ENCODE measurements at regions not wholly inside any gene's neighbourhood (a gene's known extent, or its start where the extent isn't known, plus 50 kb on each side); places are given as distances from the start of the nearest gene placed in this dataset.

DNA sequence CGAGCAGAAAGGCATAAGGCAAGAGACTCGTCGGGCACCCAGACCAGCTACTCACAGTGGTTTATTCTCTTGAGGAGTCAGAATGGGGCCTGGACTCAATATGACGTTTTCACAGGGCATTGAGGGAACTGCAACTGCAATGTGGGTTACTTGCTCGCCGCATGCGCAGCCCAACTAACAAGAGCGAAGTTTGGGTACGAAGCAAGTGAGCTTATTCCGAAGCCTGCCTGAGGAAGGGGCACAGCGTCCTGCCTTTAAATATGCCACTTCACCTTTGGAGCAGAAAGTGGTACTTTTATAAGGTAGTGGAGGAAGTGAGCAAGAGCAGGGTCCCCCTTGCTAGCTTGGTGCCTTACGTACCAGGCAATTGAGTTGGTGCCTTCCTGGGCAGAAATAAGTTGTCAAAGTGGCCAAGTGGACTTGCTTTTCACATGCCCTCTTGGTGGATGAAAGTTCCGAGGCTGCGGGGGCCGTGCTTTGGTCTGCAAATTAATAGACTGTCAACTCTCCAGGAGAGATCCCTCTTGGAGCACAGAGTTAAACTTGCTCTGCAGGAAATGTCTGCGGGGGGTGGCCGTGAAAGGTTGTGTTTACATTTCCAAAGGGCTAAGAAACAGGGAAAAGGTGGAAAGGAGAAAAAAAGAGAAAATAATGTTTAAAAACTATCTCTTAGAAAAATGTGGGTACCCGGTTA lies 480.4 kb downstream of the TRIML1 start:
- Histone ChIP-seq H3K27ac (no peak overlapping the region), H3K27me3 (no peaks in the 10 kb centered on the region), H3K4me3 (no peak overlapping the region), H3K4me1 (no peaks in the 10 kb centered on the region), H3K9me3 (no peaks in the 10 kb centered on the region), H3K36me3 (no peaks in the 10 kb centered on the region)
- WGBS, 2 donors: 62 to 74% methylated on average over 18 of the region's 18 CpGs
- intact Hi-C loops (cut with DNase I): no loop called here
- no peak for DNase-seq
- TF ChIP-seq POLR2AphosphoS5 (IDR thresholded peaks at IDR 0.05) (no peak), EP300 (IDR thresholded peaks at IDR 0.05) (no peak), POLR2A (IDR thresholded peaks at IDR 0.05) (no peak)
- TF ChIP-seq, protein P1, sequence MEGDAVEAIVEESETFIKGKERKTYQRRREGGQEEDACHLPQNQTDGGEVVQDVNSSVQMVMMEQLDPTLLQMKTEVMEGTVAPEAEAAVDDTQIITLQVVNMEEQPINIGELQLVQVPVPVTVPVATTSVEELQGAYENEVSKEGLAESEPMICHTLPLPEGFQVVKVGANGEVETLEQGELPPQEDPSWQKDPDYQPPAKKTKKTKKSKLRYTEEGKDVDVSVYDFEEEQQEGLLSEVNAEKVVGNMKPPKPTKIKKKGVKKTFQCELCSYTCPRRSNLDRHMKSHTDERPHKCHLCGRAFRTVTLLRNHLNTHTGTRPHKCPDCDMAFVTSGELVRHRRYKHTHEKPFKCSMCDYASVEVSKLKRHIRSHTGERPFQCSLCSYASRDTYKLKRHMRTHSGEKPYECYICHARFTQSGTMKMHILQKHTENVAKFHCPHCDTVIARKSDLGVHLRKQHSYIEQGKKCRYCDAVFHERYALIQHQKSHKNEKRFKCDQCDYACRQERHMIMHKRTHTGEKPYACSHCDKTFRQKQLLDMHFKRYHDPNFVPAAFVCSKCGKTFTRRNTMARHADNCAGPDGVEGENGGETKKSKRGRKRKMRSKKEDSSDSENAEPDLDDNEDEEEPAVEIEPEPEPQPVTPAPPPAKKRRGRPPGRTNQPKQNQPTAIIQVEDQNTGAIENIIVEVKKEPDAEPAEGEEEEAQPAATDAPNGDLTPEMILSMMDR (IDR thresholded peaks at IDR 0.05): no peak

DNA sequence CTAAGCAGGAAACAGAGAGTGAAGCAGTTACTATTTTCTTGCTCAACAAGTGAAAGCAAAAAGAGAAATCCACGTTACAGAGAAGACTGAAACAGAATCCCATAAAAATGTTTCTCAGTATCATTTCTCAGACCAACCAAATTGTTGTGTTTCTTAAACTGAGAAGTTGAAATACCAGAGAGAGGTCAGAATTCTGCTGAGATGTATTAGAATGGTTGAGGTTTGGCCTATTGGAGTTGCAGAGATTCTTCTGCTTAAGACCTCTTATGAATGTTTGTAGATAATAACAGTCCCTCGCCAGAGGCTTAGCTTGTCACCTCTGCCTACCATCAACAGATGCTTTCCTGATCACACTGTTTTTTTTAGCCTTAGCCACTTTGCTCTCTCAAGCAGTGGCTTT lies 481.4 kb downstream of the TRIML1 start:
- intact Hi-C loops (cut with DNase I): no loop called here
- 43 to 53% methylated on average over 2 of the region's 2 CpGs for WGBS, 2 donors
- H3K9me3 ChIP-seq: no peaks in the 10 kb centered on the region
- no peak overlapping the region for H3K4me3 ChIP-seq
- no peak for DNase-seq
- TF ChIP-seq EP300 (IDR thresholded peaks at IDR 0.05) (no peak), POLR2AphosphoS5 (IDR thresholded peaks at IDR 0.05) (no peak)
- TF ChIP-seq, protein P1 (IDR thresholded peaks at IDR 0.05): no peak
- H3K36me3 ChIP-seq: no peaks in the 10 kb centered on the region
- no peaks in the 10 kb centered on the region for H3K27me3 ChIP-seq
- no peaks in the 10 kb centered on the region for H3K4me1 ChIP-seq
- H3K27ac ChIP-seq: no peak overlapping the region

DNA sequence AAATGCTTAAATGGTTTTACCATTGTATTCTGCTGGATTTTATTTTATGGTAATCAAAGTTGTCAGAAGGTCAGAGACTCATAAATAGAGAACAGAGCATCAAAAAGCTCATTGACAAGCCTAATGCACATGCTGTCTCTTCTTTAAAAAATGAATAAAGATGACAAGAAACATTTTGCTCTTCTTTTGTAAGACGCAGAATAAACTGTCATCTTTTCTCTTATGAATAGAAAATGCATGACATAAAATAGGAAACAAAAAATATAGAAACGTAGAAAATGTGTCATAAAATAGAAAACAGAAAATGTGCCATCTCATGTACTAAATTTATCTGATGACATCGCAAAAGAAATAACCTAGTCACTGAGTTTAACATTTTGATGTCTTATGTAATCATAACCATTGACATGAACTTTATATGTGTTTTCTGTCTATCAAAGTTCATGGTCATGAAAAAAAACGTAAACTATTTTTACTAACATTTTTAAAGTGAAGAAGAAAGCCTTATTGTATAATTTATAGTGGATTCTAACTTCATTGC lies 484.1 kb downstream of the TRIML1 start:
- TF ChIP-seq, protein P1 (IDR thresholded peaks at IDR 0.05): no peak
- TF ChIP-seq POLR2A (IDR thresholded peaks at IDR 0.05) (no peak), EP300 (IDR thresholded peaks at IDR 0.05) (no peak), POLR2AphosphoS5 (IDR thresholded peaks at IDR 0.05) (no peak)
- WGBS, 2 donors: 62 to 68% methylated on average over 4 of the region's 4 CpGs
- no peaks in the 10 kb centered on the region for H3K9me3 ChIP-seq
- no peaks in the 10 kb centered on the region for H3K4me1 ChIP-seq
- no peak overlapping the region for H3K4me3 ChIP-seq
- no peak overlapping the region for H3K27ac ChIP-seq
- intact Hi-C loops (cut with DNase I): no loop called here
- no peaks in the 10 kb centered on the region for H3K36me3 ChIP-seq
- no peaks in the 10 kb centered on the region for H3K27me3 ChIP-seq
- DNase-seq: no peak

DNA sequence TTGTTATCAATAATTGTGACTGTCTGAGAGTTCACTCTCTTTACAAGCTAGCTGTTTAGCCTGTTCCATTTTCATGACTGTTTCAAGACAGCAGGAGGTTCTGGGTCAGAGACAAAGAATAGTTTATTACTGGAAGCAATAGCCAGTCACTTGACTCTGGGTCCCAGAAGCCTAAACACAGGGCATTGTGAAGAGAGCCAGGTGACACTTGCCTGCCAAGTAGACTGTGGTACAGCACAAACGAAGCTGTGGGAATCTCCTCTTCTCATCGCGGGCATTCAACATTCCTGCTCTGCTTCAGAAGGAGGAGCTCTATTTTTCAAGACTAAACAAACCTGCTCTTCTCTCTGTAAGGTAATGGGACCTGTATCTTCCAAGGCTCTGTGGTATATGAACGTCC lies 485.1 kb downstream of the TRIML1 start:
- intact Hi-C loops (cut with DNase I): no loop called here
- Histone ChIP-seq H3K4me3 (no peak overlapping the region), H3K36me3 (no peaks in the 10 kb centered on the region), H3K4me1 (no peaks in the 10 kb centered on the region), H3K27me3 (no peaks in the 10 kb centered on the region), H3K9me3 (no peaks in the 10 kb centered on the region), H3K27ac (no peak overlapping the region)
- WGBS, 2 donors: 30 to 43% methylated on average over 4 of the region's 4 CpGs
- DNase-seq: no peak
- TF ChIP-seq, protein P1 (IDR thresholded peaks at IDR 0.05): no peak
- TF ChIP-seq EP300 (IDR thresholded peaks at IDR 0.05) (no peak), POLR2A (IDR thresholded peaks at IDR 0.05) (no peak), POLR2AphosphoS5 (IDR thresholded peaks at IDR 0.05) (no peak)

DNA sequence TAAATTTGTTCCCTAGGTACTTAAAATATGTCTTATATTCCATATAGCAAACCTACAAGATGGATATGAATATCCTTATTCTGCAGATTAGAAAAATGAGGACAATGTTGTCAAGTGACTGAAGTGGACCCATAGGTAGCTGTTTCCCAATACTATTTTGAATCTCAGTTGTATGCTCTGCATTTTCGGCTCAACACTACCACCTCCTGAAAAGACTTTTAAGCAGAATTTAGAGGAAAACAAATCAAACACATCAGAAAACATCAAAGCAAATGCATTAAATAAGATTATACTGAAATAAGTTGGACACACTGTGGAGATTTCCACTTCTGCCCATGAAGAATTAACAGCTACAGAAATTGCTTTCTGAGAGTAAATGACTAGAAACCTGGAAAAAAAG lies 488.7 kb downstream of the TRIML1 start:
- H3K27me3 ChIP-seq: no peaks in the 10 kb centered on the region
- no peaks in the 10 kb centered on the region for H3K36me3 ChIP-seq
- TF ChIP-seq, protein P1 (IDR thresholded peaks at IDR 0.05): no peak
- no peak for TF ChIP-seq POLR2A (IDR thresholded peaks at IDR 0.05)
- WGBS, 2 donors: 77 to 79% methylated on average over 1 of the region's 1 CpG
- no peak overlapping the region for H3K4me3 ChIP-seq
- intact Hi-C loops (cut with DNase I): no loop called here
- no peak for DNase-seq
- no peak overlapping the region for H3K27ac ChIP-seq
- H3K9me3 ChIP-seq: no peaks in the 10 kb centered on the region
- no peaks in the 10 kb centered on the region for H3K4me1 ChIP-seq
